MM.1S (cell line): ENCODE measurements at regions not wholly inside any gene's neighbourhood (a gene's known extent, or its start where the extent isn't known, plus 50 kb on each side); places are given as distances from the start of the nearest gene placed in this dataset.

Experiments used
- EZH2 ChIP-seq: fragments of 300-600 bp; sonication (generic); optimal IDR thresholded peaks from 2 replicates; pipeline ENCODE3; 2017; ENCODE audit warnings: low read depth, mild to moderate bottlenecking, antibody characterized with exemption, low read length, mixed read lengths
- EZH2phosphoT487 ChIP-seq: fragments of 300-600 bp; sonication (generic); IDR thresholded peaks from 2 replicates; pipeline ENCODE4 v1.6.1; 2018; ENCODE audit warnings: antibody characterized with exemption, low read length
- TF ChIP-seq, protein P1 (sequence below): fragments of 300-600 bp; sonication (generic); IDR thresholded peaks from 2 replicates; pipeline ENCODE4 v1.5.1; 2016; ENCODE audit warnings: antibody characterized with exemption, low read length, mixed read lengths

DNA sequence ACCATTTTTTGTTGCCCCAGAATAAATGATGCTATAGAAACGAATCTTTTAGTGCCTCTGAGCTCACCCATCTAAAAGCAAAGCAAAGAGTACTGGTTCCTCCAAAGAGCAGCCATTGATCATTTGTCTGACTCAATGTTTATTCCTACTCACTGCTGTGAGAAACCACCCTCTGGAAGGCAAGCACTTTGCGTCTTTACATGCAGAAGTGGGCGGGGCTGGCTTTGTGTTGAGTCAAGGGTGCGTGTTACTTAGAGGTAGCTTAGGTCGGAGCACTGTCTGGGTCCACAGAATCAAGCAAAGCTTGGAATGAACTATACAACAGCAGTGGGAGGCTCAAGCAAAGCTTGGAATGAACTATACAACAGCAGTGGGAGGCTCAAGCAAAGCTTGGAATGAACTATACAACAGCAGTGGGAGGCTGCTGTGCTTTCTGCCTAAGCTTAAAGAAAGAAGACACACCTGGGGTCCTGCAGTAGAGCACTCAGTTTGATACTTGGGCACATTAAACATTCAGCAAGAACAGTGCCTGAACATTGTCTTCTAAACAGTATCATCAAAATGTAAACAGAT lies 77.2 kb upstream of the PRICKLE1 start:
- TF ChIP-seq, protein P1, sequence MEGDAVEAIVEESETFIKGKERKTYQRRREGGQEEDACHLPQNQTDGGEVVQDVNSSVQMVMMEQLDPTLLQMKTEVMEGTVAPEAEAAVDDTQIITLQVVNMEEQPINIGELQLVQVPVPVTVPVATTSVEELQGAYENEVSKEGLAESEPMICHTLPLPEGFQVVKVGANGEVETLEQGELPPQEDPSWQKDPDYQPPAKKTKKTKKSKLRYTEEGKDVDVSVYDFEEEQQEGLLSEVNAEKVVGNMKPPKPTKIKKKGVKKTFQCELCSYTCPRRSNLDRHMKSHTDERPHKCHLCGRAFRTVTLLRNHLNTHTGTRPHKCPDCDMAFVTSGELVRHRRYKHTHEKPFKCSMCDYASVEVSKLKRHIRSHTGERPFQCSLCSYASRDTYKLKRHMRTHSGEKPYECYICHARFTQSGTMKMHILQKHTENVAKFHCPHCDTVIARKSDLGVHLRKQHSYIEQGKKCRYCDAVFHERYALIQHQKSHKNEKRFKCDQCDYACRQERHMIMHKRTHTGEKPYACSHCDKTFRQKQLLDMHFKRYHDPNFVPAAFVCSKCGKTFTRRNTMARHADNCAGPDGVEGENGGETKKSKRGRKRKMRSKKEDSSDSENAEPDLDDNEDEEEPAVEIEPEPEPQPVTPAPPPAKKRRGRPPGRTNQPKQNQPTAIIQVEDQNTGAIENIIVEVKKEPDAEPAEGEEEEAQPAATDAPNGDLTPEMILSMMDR: no peak
- TF ChIP-seq EZH2 (no peak), EZH2phosphoT487 (no peak)
